CD4-positive, alpha-beta T cell (primary cell): ENCODE measurements at regions not wholly inside any gene's neighbourhood (a gene's known extent, or its start where the extent isn't known, plus 50 kb on each side); places are given as distances from the start of the nearest gene placed in this dataset.

ENCODE experiments used
- ATAC-seq: fragments of 200-7000 bp; cut with Tn5 transposase; one replicate; pipeline ENCODE4 v1.10.0; 2022; ENCODE audit warnings: mild to moderate bottlenecking; ENCODE audit not compliant: poor library complexity
- CTCF ChIA-PET: fragments of 350-600 bp; sonication (Branson Sonifier 250); formaldehyde crosslinking; loops from one replicate; lab custom pipeline; 2021; ENCODE audit warnings: antibody characterized with exemption, inconsistent platforms; lab: Charles Lee
- POLR2A ChIA-PET: fragments of 350-600 bp; sonication (Branson Sonifier 250); formaldehyde crosslinking; loops from one replicate; lab custom pipeline; 2021; ENCODE audit warnings: antibody characterized with exemption, inconsistent platforms; lab: Charles Lee
- DNase-seq, 14 experiments: peaks; one replicate each; pipeline ENCODE4 v3.0.0-alpha.2; 2013 to 2020; ENCODE audit warnings: mixed read lengths in 2 of 14
- H3K27ac ChIP-seq, 2 donors: one replicate each; pipeline versions ENCODE4 v1.5.1 to v1.7.0; 2013; ENCODE audit warnings: low read length in 2 of 2, low read depth in 1 of 2, mild to moderate bottlenecking in 1 of 2
- H3K27me3 ChIP-seq, 2 experiments: 1 replicate in 1 of 2; 2 replicates in 1 of 2; pipeline versions ENCODE4 v1.6.1 to v1.7.0; 2013; ENCODE audit warnings: low read length in 2 of 2, control low read depth in 1 of 2, mild to moderate bottlenecking in 1 of 2, moderate library complexity in 1 of 2; ENCODE audit not compliant: insufficient read depth in 2 of 2, control insufficient read depth in 1 of 2
- H3K36me3 ChIP-seq: one replicate; pipeline ENCODE4 v1.6.1; 2013; ENCODE audit warnings: low read length, control low read depth; ENCODE audit not compliant: insufficient read depth
- H3K4me1 ChIP-seq: one replicate; pipeline ENCODE4 v1.6.1; 2013; ENCODE audit warnings: low read length, control low read depth; ENCODE audit not compliant: insufficient read depth
- H3K4me3 ChIP-seq: one replicate; pipeline ENCODE4 v1.5.1; 2013; ENCODE audit warnings: mild to moderate bottlenecking, low read length, moderate library complexity
- H3K9me3 ChIP-seq, 2 experiments: 1 replicate in 1 of 2; 2 replicates in 1 of 2; pipeline versions ENCODE4 v1.6.1 to v1.7.0; 2013; ENCODE audit warnings: low read length in 2 of 2, mild to moderate bottlenecking in 2 of 2, control low read depth in 1 of 2, moderate library complexity in 1 of 2; ENCODE audit not compliant: control insufficient read depth in 1 of 2, insufficient read depth in 1 of 2
- H3K27ac Mint-ChIP-seq: one replicate; pipeline ENCODE4 v1.8.0; 2020; ENCODE audit warnings: mixed read lengths
- H3K27me3 Mint-ChIP-seq: one replicate; pipeline ENCODE4 v1.8.0; 2021; ENCODE audit warnings: mixed read lengths
- H3K36me3 Mint-ChIP-seq: one replicate; pipeline ENCODE4 v1.8.0; 2021; ENCODE audit warnings: low read depth, mixed read lengths
- H3K4me1 Mint-ChIP-seq: one replicate; pipeline ENCODE4 v1.8.0; 2021; ENCODE audit warnings: low read depth, mixed read lengths
- H3K4me3 Mint-ChIP-seq: one replicate; pipeline ENCODE4 v1.8.0; 2020; ENCODE audit warnings: mild to moderate bottlenecking, mixed read lengths
- H3K9me3 Mint-ChIP-seq: one replicate; pipeline ENCODE4 v1.8.0; 2020; ENCODE audit warnings: mixed read lengths
- intact Hi-C, 2 experiments: fragments of 100-400 bp; cut with DNase I in 1 of 2; cut with micrococcal nuclease in 1 of 2; formaldehyde crosslinking; loops; one replicate each; pipeline versions ENCODE4 v1.15.1 to v1.9.0; 2023 to 2025; cut with DNase I, micrococcal nuclease
- TF ChIP-seq, protein P1 (sequence below): fragments of 200-600 bp; IDR thresholded peaks from one replicate; pipeline ENCODE4 v1.8.0; 2022; ENCODE audit warnings: antibody characterized with exemption, mild to moderate bottlenecking

DNA sequence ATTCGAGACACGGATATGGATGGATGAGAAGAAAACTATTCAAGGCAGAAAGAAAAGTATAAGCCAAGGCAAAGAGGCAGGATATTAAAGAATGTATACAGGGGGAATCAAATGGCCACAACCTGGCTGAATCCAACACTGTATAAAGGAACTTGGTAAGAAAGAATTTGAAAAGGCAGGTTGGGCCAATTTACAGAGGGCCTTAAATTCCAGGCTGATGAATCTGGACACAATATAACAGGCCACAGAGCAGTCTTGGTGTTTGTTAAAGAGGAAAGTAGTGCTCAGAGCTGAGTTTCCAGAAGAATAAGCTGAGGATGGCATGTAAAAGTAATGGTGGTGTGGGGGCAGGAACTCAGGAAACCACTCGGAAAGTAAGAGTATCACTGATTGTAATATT, 72.3 kb upstream of the POU2AF2 start:
- H3K27ac Mint-ChIP-seq, result no peak overlapping the region
- intact Hi-C loops, result no loop called here
- CTCF ChIA-PET, result no interaction called here

DNA sequence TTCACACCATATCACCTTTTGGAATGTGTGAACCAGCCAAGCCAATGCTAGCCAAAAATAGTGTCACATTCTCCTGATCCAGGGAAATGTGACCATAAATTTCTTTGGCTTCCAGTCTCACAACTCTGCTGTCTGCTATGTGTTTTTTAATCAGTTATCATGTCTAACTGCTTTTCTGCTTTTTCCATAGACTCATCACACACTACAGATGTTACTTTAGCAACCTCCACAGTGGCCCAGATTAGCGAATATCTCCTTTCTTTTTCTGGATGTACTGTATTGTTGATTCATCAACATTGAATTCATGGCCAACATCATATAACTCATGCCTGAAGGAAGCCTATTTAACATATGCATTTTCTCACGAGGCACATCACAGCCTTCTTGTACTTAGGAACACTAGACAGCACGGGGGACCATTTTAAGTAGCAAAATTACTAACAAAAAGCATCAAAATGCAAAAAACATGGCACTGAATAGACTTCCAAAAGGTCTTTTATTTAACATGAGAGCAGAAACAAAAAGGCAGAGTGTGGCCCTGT, 73.1 kb upstream of the POU2AF2 start:
- ChIA-PET CTCF (no interaction called here), POLR2A (no interaction called here)
- H3K4me1 Mint-ChIP-seq, result no peaks in the 10 kb centered on the region
- TF ChIP-seq, protein P1, sequence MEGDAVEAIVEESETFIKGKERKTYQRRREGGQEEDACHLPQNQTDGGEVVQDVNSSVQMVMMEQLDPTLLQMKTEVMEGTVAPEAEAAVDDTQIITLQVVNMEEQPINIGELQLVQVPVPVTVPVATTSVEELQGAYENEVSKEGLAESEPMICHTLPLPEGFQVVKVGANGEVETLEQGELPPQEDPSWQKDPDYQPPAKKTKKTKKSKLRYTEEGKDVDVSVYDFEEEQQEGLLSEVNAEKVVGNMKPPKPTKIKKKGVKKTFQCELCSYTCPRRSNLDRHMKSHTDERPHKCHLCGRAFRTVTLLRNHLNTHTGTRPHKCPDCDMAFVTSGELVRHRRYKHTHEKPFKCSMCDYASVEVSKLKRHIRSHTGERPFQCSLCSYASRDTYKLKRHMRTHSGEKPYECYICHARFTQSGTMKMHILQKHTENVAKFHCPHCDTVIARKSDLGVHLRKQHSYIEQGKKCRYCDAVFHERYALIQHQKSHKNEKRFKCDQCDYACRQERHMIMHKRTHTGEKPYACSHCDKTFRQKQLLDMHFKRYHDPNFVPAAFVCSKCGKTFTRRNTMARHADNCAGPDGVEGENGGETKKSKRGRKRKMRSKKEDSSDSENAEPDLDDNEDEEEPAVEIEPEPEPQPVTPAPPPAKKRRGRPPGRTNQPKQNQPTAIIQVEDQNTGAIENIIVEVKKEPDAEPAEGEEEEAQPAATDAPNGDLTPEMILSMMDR, result no peak
- H3K27ac Mint-ChIP-seq, result no peak overlapping the region
- no peaks in the 10 kb centered on the region for H3K9me3 Mint-ChIP-seq
- no peaks in the 10 kb centered on the region for H3K27me3 Mint-ChIP-seq
- no peak for ATAC-seq
- H3K4me3 Mint-ChIP-seq, result no peak overlapping the region
- Histone ChIP-seq H3K27me3 (peaks cover 0 to 2% of the 10 kb centered on the region in 2 experiments), H3K4me1 (no peaks in the 10 kb centered on the region), H3K36me3 (no peaks in the 10 kb centered on the region), H3K27ac (no peak overlapping the region), H3K4me3 (no peak overlapping the region), H3K9me3 (no peaks in the 10 kb centered on the region)
- DNase-seq, result no peak
- no peaks in the 10 kb centered on the region for H3K36me3 Mint-ChIP-seq
- intact Hi-C loops, result no loop called here

More for the DNA sequence above, 72.3 kb upstream of the POU2AF2 start:
- ATAC-seq (no peak), DNase-seq (no peak)
- TF ChIP-seq, protein P1, result no peak
- Histone ChIP-seq H3K36me3 (no peaks in the 10 kb centered on the region), H3K27ac (no peak overlapping the region), H3K4me3 (no peak overlapping the region), H3K4me1 (no peaks in the 10 kb centered on the region), H3K27me3 (peaks cover 0 to 2% of the 10 kb centered on the region in 2 experiments), H3K9me3 (no peaks in the 10 kb centered on the region)
- Mint-ChIP-seq H3K4me3 (no peak overlapping the region), H3K9me3 (no peaks in the 10 kb centered on the region), H3K36me3 (no peaks in the 10 kb centered on the region), H3K4me1 (no peaks in the 10 kb centered on the region), H3K27me3 (no peaks in the 10 kb centered on the region)
- POLR2A ChIA-PET, result no interaction called here

DNA sequence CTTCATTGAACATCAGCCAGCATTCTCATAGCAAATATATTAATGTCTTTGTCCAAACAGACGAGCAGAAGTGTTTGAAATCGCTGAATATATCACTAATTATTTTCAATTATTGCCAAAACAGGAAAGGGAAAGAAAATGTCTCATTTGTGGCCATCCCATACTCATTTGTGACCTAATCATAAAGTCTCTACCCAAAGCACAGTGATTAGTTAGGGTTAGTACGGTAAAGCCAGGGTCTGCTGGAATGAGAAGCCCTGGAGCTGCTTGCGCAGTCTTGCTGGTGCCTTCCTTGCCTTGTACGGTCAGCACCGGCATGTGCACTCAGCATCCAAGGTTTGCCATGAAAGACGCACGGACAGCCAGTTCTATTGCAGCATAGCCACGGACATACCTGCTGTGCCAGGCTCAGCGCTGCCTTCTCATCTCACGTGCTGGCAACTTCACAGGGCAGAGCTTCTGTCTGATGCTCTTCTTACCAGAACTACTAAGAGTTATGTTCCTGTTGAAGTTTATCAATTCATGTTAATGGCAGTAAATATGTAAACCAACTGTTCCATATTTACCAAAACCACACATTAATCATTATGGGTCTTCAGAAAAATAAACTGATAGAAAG, 74.7 kb upstream of the POU2AF2 start:
- ChIA-PET POLR2A (no interaction called here), CTCF (no interaction called here)
- Histone ChIP-seq H3K36me3 (no peaks in the 10 kb centered on the region), H3K27me3 (peaks cover 0 to 2% of the 10 kb centered on the region in 2 experiments), H3K4me1 (no peaks in the 10 kb centered on the region), H3K27ac (no peak overlapping the region), H3K9me3 (no peaks in the 10 kb centered on the region), H3K4me3 (no peak overlapping the region)
- no peaks in the 10 kb centered on the region for H3K27me3 Mint-ChIP-seq
- no peak for ATAC-seq
- H3K4me1 Mint-ChIP-seq, result no peaks in the 10 kb centered on the region
- intact Hi-C loops, result no loop called here
- no peak overlapping the region for H3K4me3 Mint-ChIP-seq
- no peaks in the 10 kb centered on the region for H3K36me3 Mint-ChIP-seq
- TF ChIP-seq, protein P1, result no peak
- DNase-seq, result no peak
- H3K9me3 Mint-ChIP-seq, result no peaks in the 10 kb centered on the region
- H3K27ac Mint-ChIP-seq, result no peak overlapping the region
